GM23338 (cell line): ENCODE measurements at regions not wholly inside any gene's neighbourhood (a gene's known extent, or its start where the extent isn't known, plus 50 kb on each side); places are given as distances from the start of the nearest gene placed in this dataset.

Source experiments
- CREB1 ChIP-seq: fragments of 250-450 bp; sonication (Bioruptor Pico); IDR thresholded peaks from 2 replicates; pipeline ENCODE4 v1.5.0; 2020; ENCODE audit warnings: low read depth, mild to moderate bottlenecking, moderate library complexity
- CTCF ChIP-seq, 2 experiments: fragments of 200-600 bp in 1 of 2; sonication (generic) in 1 of 2; conservative IDR thresholded peaks; 2 replicates each; pipeline versions ENCODE4 v1.5.1 to v1.6.1; 2016 to 2017; ENCODE audit warnings: antibody characterized with exemption in 2 of 2, low read depth in 2 of 2, mild to moderate bottlenecking in 2 of 2, moderate library complexity in 1 of 2
- ETS1 ChIP-seq: IDR thresholded peaks from 2 replicates; pipeline ENCODE4 v1.6.1; 2016; ENCODE audit warnings: antibody characterized with exemption
- EZH2 ChIP-seq: fragments of 200-600 bp; sonication (generic); IDR thresholded peaks from one replicate; pipeline ENCODE4 v1.8.0; 2017; ENCODE audit warnings: antibody characterized with exemption, mild to moderate bottlenecking, low read depth; ENCODE audit not compliant: unreplicated experiment
- EZH2phosphoT487 ChIP-seq: fragments of 200-600 bp; sonication (generic); IDR thresholded peaks from one replicate; pipeline ENCODE4 v1.8.1; 2018; ENCODE audit warnings: antibody characterized with exemption; ENCODE audit not compliant: unreplicated experiment
- JUNB ChIP-seq: IDR thresholded peaks from one replicate; pipeline ENCODE4 v1.6.1; 2016; ENCODE audit warnings: antibody characterized with exemption; ENCODE audit not compliant: unreplicated experiment
- NANOG ChIP-seq: IDR thresholded peaks from 2 replicates; pipeline ENCODE4 v1.6.1; 2016; ENCODE audit warnings: antibody characterized with exemption, borderline replicate concordance
- POLR2AphosphoS5 ChIP-seq: IDR thresholded peaks from 2 replicates; pipeline ENCODE4 v1.6.1; 2016; ENCODE audit warnings: antibody characterized with exemption, low read depth
- REST ChIP-seq: IDR thresholded peaks from one replicate; pipeline ENCODE4 v1.6.1; 2018; ENCODE audit warnings: antibody characterized with exemption; ENCODE audit not compliant: unreplicated experiment
- STAT1 ChIP-seq: IDR thresholded peaks from one replicate; pipeline ENCODE4 v1.6.1; 2016; ENCODE audit warnings: antibody characterized with exemption; ENCODE audit not compliant: unreplicated experiment
- ZNF114 ChIP-seq: fragments of 250-450 bp; sonication (Bioruptor Pico); IDR thresholded peaks from 2 replicates; pipeline ENCODE4 v1.5.0; 2020; ENCODE audit warnings: mild to moderate bottlenecking, moderate library complexity

GRCh38 chr3:175895731-175896130 is 1036.6 kb downstream of the NAALADL2 start:
- TF ChIP-seq JUNB (no peak), POLR2AphosphoS5 (no peak), CTCF (conservative IDR thresholded peaks at IDR 0.05; ENCODE audit: low read depth in 2 of 2) (no peak), EZH2 (no peak), EZH2phosphoT487 (no peak), REST (no peak), STAT1 (no peak), ZNF114 (no peak), ETS1 (no peak), NANOG (no peak), CREB1 (CRISPR knock-in tag) (no peak)
